IPS-18c (cell line): ENCODE measurements at regions not wholly inside any gene's neighbourhood (a gene's known extent, or its start where the extent isn't known, plus 50 kb on each side); places are given as distances from the start of the nearest gene placed in this dataset.
"Not testable (repeated sequence)": the region's sequence is repeated elsewhere in the genome, so short reads cannot be mapped to it uniquely, and the experiment has no call there.

Source experiments
- H3K4me3 ChIP-seq: 2 replicates; pipeline ENCODE4 v1.7.0; 2013; ENCODE audit warnings: low read depth, mild to moderate bottlenecking, low read length, moderate library complexity; ENCODE audit not compliant: insufficient read depth
- H3K9me3 ChIP-seq: one replicate; pipeline ENCODE4 v1.6.1; 2013; ENCODE audit warnings: mild to moderate bottlenecking, low read length, moderate library complexity; ENCODE audit not compliant: control insufficient read depth, insufficient read depth

DNA sequence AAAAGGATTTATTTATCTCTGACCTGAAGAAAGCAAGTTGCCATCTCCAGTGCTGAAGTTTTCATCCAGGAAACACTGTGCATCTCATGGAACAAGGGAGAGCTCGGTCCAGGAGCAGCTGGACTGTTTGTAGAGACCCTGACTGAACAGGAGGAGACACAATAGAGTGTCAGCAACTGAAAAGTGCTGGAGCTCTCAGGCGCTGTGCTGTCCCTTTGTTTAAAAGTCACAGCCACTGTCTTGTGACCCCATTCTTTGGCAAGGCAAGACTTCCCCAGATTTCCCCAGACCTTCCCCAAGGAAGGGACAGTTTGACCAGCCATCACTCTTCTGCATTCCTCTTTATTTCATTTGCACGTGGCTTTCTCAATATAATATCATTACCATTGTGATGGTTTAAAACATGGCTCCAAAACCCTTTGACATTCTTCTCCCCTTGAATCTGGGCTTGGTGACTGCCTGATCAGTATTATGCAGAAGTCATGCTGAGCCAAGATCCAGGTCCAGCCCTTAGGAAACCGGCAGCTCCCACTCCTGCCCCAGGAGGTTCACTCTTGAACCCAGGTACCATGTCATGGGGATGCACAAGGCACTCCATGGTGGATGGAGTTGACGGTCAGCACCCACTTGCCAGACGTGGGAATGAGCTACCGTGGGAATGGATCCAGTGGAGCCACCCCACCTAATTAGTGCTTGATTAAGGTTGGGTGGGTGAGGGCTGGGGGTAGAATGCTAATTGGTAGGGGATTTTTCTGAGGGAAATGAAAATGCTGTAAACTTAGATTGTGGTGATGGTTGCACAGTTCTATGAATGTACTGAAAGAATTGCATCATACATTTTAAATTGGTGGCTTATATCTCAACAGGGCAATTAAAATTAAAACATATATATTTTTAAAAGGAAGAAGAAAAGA is 497.9 kb upstream of the RAB6C start:
- Histone ChIP-seq H3K9me3 (peaks cover 2% of the 10 kb centered on the region), H3K4me3 (no peak overlapping the region)

- no peak overlapping the region for H3K4me3 ChIP-seq
- H3K9me3 ChIP-seq: peaks cover 2% of the 10 kb centered on the region
These were observed 496.8 kb upstream of the RAB6C start for GRCh38 chr2:129482626-129483025.

DNA sequence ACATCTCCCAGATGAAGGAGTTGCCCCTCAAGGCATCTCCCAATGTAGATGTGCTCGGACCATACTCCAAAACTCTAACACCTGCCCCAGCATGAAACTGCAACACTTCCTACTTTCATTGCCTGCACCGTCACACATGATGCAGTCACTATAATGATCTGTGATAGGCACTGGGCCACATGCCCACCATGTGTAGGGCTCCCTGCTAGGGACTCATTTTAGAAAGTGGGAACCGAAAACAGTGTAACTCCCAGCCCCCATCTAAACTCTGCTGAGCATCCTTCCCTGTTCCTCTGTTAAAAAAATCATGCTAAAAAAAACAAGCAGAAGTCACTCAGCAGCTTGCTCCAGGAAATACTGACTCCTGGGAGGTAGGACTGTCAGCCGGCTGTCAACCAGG is 496.1 kb upstream of the RAB6C start:
- Histone ChIP-seq H3K9me3 (peaks cover 2% of the 10 kb centered on the region), H3K4me3 (no peak overlapping the region)

DNA sequence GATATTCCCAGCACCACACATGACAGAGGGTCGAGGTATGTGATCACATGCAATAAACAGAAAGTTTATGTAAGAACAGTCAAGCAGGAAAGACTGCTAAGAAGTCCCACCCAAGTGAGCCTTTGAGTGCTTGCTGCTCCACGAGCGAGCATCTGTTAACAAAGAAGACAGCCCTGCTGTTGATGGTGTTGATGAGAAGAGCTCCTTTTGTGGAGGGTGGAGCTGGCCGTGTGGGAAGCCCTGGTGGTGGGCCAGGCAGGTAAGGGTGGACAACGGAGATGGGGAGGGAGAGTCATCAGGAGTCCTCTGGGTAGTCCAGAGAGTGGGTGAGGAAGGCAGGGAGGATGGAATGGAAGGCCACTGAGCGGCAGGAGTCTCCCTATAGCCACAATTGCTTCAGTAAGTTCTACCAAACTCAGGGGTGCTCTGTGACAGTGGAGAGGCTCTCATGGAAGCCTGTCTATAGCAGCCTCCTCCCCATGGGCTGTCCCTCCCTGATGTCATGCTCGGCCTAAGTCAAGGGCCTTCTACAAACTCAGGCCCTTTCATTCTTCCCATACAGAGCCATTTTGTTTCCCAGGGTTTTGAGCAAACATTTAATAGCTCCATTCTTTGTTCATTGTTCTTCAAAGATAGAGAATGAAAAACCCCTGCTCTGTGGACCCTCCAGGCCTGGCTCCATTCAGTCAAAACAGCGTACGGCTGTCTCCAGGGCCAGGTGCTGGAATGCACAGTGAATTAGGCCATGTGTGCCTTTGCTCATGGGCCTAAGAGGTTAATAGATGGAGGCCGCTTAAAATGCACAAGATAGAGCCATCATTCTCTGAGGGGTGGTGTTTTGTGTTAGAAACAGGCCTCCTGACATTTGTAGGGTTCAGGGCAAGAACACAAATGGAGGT is 494.2 kb upstream of the RAB6C start:
- no peak overlapping the region for H3K4me3 ChIP-seq

DNA sequence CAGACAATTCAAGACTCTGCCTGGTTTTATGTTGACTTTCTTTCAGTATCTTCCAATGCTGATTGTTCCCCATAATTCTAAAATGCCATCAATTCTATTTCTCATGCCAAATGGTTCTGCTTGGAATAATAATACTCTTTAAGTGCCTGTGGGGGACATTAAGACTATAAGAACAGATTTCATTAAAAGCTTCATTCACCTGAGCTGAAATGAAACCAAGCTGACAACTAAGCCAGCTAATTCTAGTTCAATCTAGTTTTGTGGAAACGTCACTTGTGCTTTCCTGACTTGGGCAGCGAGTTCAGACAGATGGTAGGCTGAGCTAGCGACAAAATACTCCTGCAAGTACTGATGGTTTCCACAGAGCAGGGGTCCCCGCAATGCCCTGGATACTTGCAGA is 491.1 kb upstream of the RAB6C start:
- H3K4me3 ChIP-seq: no peak overlapping the region
- H3K9me3 ChIP-seq: peaks cover 2% of the 10 kb centered on the region

More for the DNA sequence above, 494.2 kb upstream of the RAB6C start:
- peaks cover 2% of the 10 kb centered on the region for H3K9me3 ChIP-seq

DNA sequence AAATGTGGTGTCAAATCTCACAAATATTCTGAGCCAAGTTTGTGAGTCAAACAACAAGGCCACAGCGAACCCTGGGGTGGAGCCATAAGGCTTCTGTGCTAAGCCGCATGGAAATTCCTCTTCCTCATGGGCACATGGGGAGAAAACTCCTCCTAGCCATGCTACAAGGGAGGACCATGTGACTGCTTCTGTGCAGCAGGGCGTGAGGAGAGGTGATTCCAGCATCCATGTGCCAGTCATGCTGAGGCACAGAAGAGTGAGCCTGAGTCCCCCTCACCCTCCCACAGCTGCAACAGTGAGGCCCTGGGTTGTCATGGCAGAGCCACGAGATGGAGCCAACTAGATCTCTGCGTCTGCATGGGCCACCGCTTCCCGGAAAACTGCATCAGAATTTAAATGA is 488.8 kb upstream of the RAB6C start:
- H3K9me3 ChIP-seq: no peaks in the 10 kb centered on the region

GRCh38 chr2:129491308-129491707 is 488.2 kb upstream of the RAB6C start:
- Histone ChIP-seq H3K4me3 (no peak overlapping the region), H3K9me3 (no peaks in the 10 kb centered on the region)

More for the DNA sequence above, 488.8 kb upstream of the RAB6C start:
- H3K4me3 ChIP-seq: no peak overlapping the region

- H3K9me3 ChIP-seq: no peaks in the 10 kb centered on the region
- no peak overlapping the region for H3K4me3 ChIP-seq
These were observed 486.9 kb upstream of the RAB6C start for GRCh38 chr2:129492548-129492947.

GRCh38 chr2:129499747-129500146 is 479.7 kb upstream of the RAB6C start:
- H3K9me3 ChIP-seq: no peaks in the 10 kb centered on the region

DNA sequence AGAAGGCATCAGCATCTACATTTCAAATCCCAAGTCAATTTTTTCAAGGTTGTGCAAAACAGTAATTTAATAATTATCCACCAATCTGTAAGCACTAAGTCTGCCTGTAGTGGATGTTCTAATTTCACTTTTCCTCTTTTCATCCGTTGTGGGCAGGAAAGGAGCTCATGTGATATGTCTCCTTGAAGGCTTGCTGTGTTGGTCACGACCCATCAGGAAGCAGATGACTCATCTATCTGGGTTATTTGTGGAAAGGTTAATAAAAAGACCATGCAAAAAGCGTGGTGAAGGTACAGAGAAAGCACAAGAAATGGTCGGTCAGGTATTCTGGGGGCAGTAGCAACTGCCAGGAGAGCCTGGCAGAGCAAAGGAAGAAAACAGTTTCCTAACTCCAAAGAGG is 476.7 kb upstream of the RAB6C start:
- no peaks in the 10 kb centered on the region for H3K9me3 ChIP-seq
- H3K4me3 ChIP-seq: no peak overlapping the region

More at GRCh38 chr2:129499747-129500146, 479.7 kb upstream of the RAB6C start:
- H3K4me3 ChIP-seq: no peak overlapping the region

- H3K9me3 ChIP-seq: no peaks in the 10 kb centered on the region
These were observed 474.8 kb upstream of the RAB6C start for GRCh38 chr2:129504646-129505045.

DNA sequence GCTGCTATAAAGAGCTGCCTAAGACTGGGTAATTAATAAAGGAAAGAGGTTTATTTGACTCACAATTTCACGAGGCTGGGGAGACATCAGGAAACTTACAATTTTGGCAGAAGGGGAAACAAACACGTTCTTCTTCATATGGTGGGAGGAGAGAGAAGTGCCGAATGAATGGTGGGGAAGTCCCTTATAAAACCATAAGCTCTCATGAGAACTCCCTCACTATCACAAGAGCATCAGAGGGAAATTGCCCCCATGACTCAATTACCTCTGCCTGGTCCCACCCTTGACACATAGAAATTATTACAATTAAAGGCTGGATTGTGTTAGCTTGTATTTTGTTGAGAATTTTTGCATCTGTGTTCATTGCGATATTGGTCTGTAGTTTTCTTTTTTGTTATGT is 460.5 kb upstream of the RAB6C start:
- no peak overlapping the region for H3K4me3 ChIP-seq

More at GRCh38 chr2:129504646-129505045, 474.8 kb upstream of the RAB6C start:
- no peak overlapping the region for H3K4me3 ChIP-seq

DNA sequence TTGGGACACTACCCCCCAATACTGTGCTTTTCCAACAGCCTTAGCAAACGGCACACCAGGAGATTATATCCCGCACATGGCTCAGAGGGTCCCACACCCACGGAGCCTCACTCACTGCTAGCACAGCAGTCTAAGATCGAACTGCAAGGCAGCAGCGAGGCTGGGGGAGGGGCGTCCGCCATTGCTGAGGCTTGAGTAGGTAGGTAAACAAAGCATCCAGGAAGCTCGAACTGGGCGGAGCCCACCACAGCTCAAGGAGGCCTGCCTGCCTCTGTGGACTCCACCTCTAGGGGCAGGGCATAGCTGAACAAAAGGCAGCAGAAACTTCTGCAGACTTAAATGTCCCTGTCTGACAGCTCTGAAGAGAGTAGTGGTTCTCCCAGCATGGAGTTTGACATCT is 447.3 kb upstream of the RAB6C start:
- H3K4me3 ChIP-seq, H3K9me3 ChIP-seq: not testable (repeated sequence)

More for the DNA sequence above, 460.5 kb upstream of the RAB6C start:
- H3K9me3 ChIP-seq: no peaks in the 10 kb centered on the region

- Histone ChIP-seq H3K9me3 (no peaks in the 10 kb centered on the region), H3K4me3 (no peak overlapping the region)
These were observed 430.6 kb upstream of the RAB6C start for GRCh38 chr2:129548880-129549279.

GRCh38 chr2:129550536-129550935 is 428.9 kb upstream of the RAB6C start:
- Histone ChIP-seq H3K4me3 (no peak overlapping the region), H3K9me3 (no peaks in the 10 kb centered on the region)

DNA sequence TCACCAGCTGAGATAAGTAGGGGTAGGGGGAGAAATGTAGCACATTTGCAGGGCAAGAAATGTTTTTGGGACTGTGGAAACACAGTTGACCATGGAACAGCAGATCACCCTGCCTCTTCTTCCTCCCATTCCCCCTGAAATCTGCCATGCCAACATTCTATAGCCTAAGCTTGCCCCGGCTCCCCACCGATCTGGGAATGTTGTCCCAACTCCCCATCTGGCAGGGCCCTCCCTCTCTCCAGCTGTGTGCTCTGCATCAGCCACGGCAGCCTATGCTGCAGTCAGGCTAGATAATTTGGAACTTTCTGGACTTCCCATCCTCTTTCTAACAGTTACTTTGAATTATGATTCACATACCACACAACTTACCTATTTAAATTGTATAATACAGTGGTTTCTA is 425.1 kb upstream of the RAB6C start:
- no peaks in the 10 kb centered on the region for H3K9me3 ChIP-seq
- no peak overlapping the region for H3K4me3 ChIP-seq

- no peaks in the 10 kb centered on the region for H3K9me3 ChIP-seq
- H3K4me3 ChIP-seq: no peak overlapping the region
These were observed 420.4 kb upstream of the RAB6C start for GRCh38 chr2:129559101-129559500.
